Brain microvascular endothelial cell (primary cell): ENCODE measurements at regions not wholly inside any gene's neighbourhood (a gene's known extent, or its start where the extent isn't known, plus 50 kb on each side); places are given as distances from the start of the nearest gene placed in this dataset.

Experiments used
- DNase-seq: peaks from one replicate; pipeline ENCODE4 v3.0.0-alpha.2; 2020
- H3K27ac ChIP-seq: fragments of 250-450 bp; sonication (Bioruptor Pico); 2 replicates; pipeline ENCODE4 v1.5.1; 2020; ENCODE audit warnings: mild to moderate bottlenecking, moderate library complexity
- H3K27me3 ChIP-seq: fragments of 250-450 bp; sonication (Bioruptor Pico); replicated peaks from 2 replicates; pipeline ENCODE4 v1.5.1; 2020; ENCODE audit warnings: mild to moderate bottlenecking
- H3K36me3 ChIP-seq: fragments of 250-450 bp; sonication (Bioruptor Pico); replicated peaks from 2 replicates; pipeline ENCODE4 v1.5.1; 2020; ENCODE audit warnings: mild to moderate bottlenecking
- H3K4me3 ChIP-seq: 2 replicates; pipeline ENCODE4 v1.5.1; 2011; ENCODE audit warnings: low read depth, mild to moderate bottlenecking, control low read depth, low read length, moderate library complexity
- CTCF ChIP-seq: IDR thresholded peaks from 2 replicates; pipeline ENCODE4 v1.5.1; 2011; ENCODE audit warnings: low read depth, mild to moderate bottlenecking, moderate library complexity, low read length, control low read depth, inconsistent platforms; ENCODE audit errors: missing control alignments
- in situ Hi-C: cut with HindIII; loops from 2 replicates; pipeline ENCODE4 v1.10.0; 2017; ENCODE audit warnings: low sequenced_read_pairs, low pct_ligation_motif_present

- no peak for DNase-seq
- H3K4me3 ChIP-seq, result no peak overlapping the region
- no peak for TF ChIP-seq CTCF
- H3K36me3 ChIP-seq, result no peaks in the 10 kb centered on the region
- H3K27me3 ChIP-seq, result no peaks in the 10 kb centered on the region
- no peak overlapping the region for H3K27ac ChIP-seq
- in situ Hi-C loops, result no loop called here
These were observed 319.3 kb upstream of the B3GAT1 start for GRCh38 chr11:134731213-134731961.

DNA sequence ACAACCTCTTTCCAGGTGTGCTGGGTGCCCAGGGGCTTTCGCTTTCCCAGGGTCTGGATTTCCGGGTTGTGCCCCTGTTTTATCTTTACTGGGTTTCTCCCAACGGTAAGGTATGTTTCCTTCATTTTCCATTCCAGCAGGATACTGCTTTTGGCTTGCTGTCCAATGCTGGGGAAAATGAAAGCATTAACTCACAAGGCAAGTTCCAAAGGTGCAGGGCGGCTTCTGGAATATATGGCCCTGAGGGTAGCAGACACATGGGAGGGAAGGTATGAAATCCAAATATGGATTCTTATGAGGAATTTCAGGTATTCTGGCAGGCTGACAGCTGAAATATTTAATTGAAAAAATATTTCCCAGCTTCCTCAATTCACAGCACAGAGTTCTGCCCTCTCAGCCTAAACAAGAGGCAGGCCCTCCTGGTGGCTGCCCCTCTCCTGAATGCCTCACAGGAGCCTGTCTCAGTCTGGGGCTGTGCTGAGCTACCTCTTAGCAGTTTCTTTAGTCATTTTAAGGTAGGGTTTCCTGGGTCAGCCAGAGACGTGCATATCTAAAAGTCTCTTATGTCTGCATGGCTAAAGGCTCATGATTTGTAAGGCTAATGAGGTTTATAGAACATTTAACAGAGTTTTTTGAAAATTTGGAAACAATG is 318.6 kb upstream of the B3GAT1 start:
- in situ Hi-C loops, result no loop called here
- TF ChIP-seq CTCF, result no peak
- no peak overlapping the region for H3K4me3 ChIP-seq
- no peak overlapping the region for H3K27ac ChIP-seq
- no peaks in the 10 kb centered on the region for H3K36me3 ChIP-seq
- DNase-seq, result no peak
- H3K27me3 ChIP-seq, result no peaks in the 10 kb centered on the region

DNA sequence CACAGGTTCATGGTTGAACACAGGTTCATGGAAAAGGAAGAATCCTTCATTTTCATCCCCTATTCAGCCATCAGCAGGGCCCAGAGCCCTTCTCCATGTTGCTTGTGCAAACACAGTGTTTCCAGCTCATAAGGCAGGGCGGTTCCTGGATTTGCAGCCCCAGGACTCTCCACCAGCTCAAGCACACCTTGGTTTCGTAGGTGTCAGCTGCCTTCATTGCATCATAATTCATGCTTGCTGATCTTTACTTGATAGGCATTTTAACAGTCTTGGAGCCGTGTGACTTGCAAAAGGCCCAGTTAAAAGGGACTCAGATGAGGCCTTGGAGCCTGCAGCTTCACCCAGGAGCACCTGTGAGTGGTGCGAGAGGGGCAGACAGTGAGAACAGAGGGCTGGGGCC is 318.1 kb upstream of the B3GAT1 start:
- H3K4me3 ChIP-seq, result no peak overlapping the region
- no peak for TF ChIP-seq CTCF
- in situ Hi-C loops, result no loop called here

GRCh38 chr11:134728186-134728585 is 316.1 kb upstream of the B3GAT1 start:
- in situ Hi-C loops, result no loop called here
- H3K4me3 ChIP-seq, result no peak overlapping the region
- no peaks in the 10 kb centered on the region for H3K36me3 ChIP-seq
- no peaks in the 10 kb centered on the region for H3K27me3 ChIP-seq
- TF ChIP-seq CTCF, result no peak
- H3K27ac ChIP-seq, result no peak overlapping the region
- no peak for DNase-seq

More for the DNA sequence above, 318.1 kb upstream of the B3GAT1 start:
- Histone ChIP-seq H3K36me3 (no peaks in the 10 kb centered on the region), H3K27ac (no peak overlapping the region), H3K27me3 (no peaks in the 10 kb centered on the region)
- no peak for DNase-seq

DNA sequence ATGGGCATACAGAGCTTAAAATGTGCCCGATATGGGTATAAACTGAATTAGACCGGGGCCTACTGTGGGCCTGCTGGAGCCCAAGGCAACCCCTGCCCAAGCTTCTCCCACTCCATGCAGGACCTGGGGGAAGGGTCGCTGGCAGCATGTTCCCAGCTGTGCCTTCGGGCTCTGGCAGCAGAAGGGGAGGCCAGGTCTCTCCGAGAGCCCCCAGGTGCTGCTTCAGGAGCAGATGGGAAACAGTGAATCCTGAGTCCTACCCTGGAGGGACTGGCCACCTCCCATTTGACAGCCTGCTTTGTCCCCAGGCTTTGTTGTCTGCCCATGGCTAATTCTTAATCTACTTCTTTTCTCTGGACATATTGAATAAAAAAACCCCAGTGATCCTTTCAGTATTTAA is 315.6 kb upstream of the B3GAT1 start:
- no peak for TF ChIP-seq CTCF
- Histone ChIP-seq H3K36me3 (no peaks in the 10 kb centered on the region), H3K27me3 (no peaks in the 10 kb centered on the region), H3K4me3 (no peak overlapping the region), H3K27ac (no peak overlapping the region)
- DNase-seq, result no peak
- in situ Hi-C loops, result no loop called here
